ENCODE measurements at regions not wholly inside any gene's neighbourhood (a gene's known extent, or its start where the extent isn't known, plus 50 kb on each side); places are given as distances from the start of the nearest gene placed in this dataset.

GRCh38 chr2:67566285-67566684, 169.2 kb downstream of the ETAA1 start:
- FAIRE-seq (no peak), ATAC-seq (no peak), DNase-seq (ENCODE audit: low spot score) (no peak)
- Histone ChIP-seq H3K79me2 (ENCODE audit: insufficient read depth, low read length) (no peaks in the 10 kb centered on the region), H3K9me3 (ENCODE audit: low read length) (peaks cover 58% of the 10 kb centered on the region; the same call in 1 of the 2 replicates), H3K27me3 (ENCODE audit: control insufficient read depth in 1 of 2, insufficient read depth in 2 of 2, low read length in 2 of 2) (no peaks in the 10 kb centered on the region), H3K36me3 (replicated peaks in 1 of 2; ENCODE audit: control insufficient read depth in 1 of 2, insufficient read depth in 2 of 2, low read length in 2 of 2) (no peaks in the 10 kb centered on the region), H3K4me2 (ENCODE audit: low read depth, low read length) (no peak overlapping the region), H4K20me1 (ENCODE audit: insufficient read depth, low read length) (no peaks in the 10 kb centered on the region), H3K4me3 (replicated peaks in 1 of 3; ENCODE audit: insufficient read depth in 1 of 3, low read depth in 2 of 3, low read length in 3 of 3) (no peak overlapping the region), H2AFZ (ENCODE audit: low read length) (no peak overlapping the region), H3K9ac (ENCODE audit: insufficient read depth, low read depth, low read length) (no peak overlapping the region), H3K4me1 (ENCODE audit: insufficient read depth, low read length) (no peaks in the 10 kb centered on the region), H3K27ac (ENCODE audit: extremely low read length, insufficient read depth, low read length) (no peak overlapping the region)
- in situ Hi-C loops (cut with HindIII; ENCODE audit: extremely low pct_ligation_motif_present, low pct_unique_long_range_greater_than_20kb) = no loop called here
- ChIA-PET POLR2A (no interaction called here), CTCF (ENCODE audit: low intra/inter-chr PET ratio, low total read pairs) (no interaction called here)
- BruUV-seq (replicated peaks) = no TSS peak
- intact Hi-C loops (cut with micrococcal nuclease; ENCODE audit: unreplicated experiment) = no loop called here
- TF ChIP-seq ZFP91 (CRISPR knock-in tag; IDR thresholded peaks at IDR 0.05; ENCODE audit: borderline replicate concordance) = no peak
- TF ChIP-seq KDM6A (CRISPR knock-in tag; IDR thresholded peaks at IDR 0.05; ENCODE audit: low read depth) = no peak
- no peak for TF ChIP-seq CBX1 (IDR thresholded peaks at IDR 0.05; ENCODE audit: low read depth)
- TF ChIP-seq SP5 (CRISPR knock-in tag; IDR thresholded peaks at IDR 0.05; ENCODE audit: borderline replicate concordance, low read depth) = no peak
- TF ChIP-seq KLF6 (CRISPR knock-in tag; IDR thresholded peaks at IDR 0.05) = no peak
- no peak for TF ChIP-seq NFAT5 (CRISPR knock-in tag; IDR thresholded peaks at IDR 0.05)
- TF ChIP-seq PAWR (CRISPR knock-in tag; IDR thresholded peaks at IDR 0.05; ENCODE audit: borderline replicate concordance) = no peak
- TF ChIP-seq TBL1XR1 (IDR thresholded peaks at IDR 0.05; ENCODE audit: borderline replicate concordance, low read length, partially characterized antibody) = no peak
- no peak for TF ChIP-seq CEBPG (CRISPR knock-in tag; IDR thresholded peaks at IDR 0.05)
- no peak for TF ChIP-seq GABPA (IDR thresholded peaks at IDR 0.05; ENCODE audit: low read depth, low read length)
- TF ChIP-seq GABPA (CRISPR knock-in tag; IDR thresholded peaks at IDR 0.05; ENCODE audit: low read depth) = no peak
- no peak for TF ChIP-seq SOX13 (IDR thresholded peaks at IDR 0.05)
- TF ChIP-seq SOX13 (CRISPR knock-in tag; conservative IDR thresholded peaks at IDR 0.05 in 1 of 2, IDR thresholded peaks at IDR 0.05 in 1 of 2) = no peak
- no peak for TF ChIP-seq ZNF710 (CRISPR knock-in tag; IDR thresholded peaks at IDR 0.05; ENCODE audit: borderline replicate concordance)
- TF ChIP-seq KDM2A (CRISPR knock-in tag; IDR thresholded peaks at IDR 0.05; ENCODE audit: borderline replicate concordance, low read depth) = no peak
- TF ChIP-seq REXO4 (CRISPR knock-in tag; IDR thresholded peaks at IDR 0.05; ENCODE audit: borderline replicate concordance) = no peak
